ENCODE measurements at regions not wholly inside any gene's neighbourhood (a gene's known extent, or its start where the extent isn't known, plus 50 kb on each side); places are given as distances from the start of the nearest gene placed in this dataset.
"Not testable (repeated sequence)": the region's sequence is repeated elsewhere in the genome, so short reads cannot be mapped to it uniquely, and the experiment has no call there.

DNA sequence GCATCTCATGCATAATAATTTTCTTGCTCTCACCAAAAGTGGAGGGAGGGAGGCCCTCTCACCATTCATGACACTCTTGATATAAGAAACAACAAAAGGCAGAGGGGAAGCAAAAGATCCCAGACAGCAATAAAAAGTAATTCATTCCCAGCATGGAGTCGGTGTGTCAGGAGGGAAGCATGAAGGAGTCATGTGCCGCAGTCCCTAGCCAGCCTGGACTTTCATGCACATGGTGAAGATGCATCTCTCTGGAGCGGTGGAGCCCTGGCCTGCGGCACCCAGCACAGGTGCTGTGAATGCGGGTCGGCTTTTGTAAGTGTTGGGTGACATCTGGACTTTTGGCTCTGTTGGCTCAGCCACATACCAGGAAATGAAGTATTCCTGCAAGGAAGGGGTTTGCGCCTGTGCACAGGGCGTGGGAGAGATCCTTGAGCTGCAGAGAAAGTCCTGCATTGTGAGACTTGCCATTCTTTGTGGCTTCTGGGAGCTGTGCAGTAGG is 119.4 kb downstream of the COPS8 start:
- no peak for TF ChIP-seq JUND (IDR thresholded peaks at IDR 0.05; ENCODE audit: low read depth)
- DNase-seq (ENCODE audit: low read depth in 1 of 2, low spot score in 1 of 2) = no peak
- in situ Hi-C loops (cut with HindIII; ENCODE audit: low pct_unique_long_range_greater_than_20kb, low sequenced_read_pairs) = no loop called here

DNA sequence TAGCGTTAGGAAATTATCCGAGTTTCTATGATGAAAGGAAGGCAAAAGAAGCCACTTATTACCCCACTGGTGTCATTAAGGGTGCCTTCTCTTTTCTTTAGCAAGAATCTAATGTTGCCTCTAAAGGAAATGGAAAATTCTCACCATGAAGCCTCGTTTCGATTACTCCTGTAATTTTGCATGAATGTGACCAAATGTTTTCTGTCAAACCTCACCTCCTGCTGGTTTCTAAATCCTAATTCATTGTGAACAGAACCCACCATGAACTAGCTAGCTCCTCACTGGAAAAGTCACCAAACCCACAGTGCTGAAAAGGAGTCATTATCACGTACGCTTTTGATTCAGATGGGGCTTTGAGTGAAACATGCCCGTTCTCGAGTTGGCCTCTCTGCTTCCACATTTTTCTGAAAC is 119.9 kb downstream of the COPS8 start:
- no peak for TF ChIP-seq JUND (IDR thresholded peaks at IDR 0.05; ENCODE audit: low read depth)
- in situ Hi-C loops (cut with HindIII; ENCODE audit: low pct_unique_long_range_greater_than_20kb, low sequenced_read_pairs) = no loop called here
- DNase-seq (ENCODE audit: low read depth in 1 of 2, low spot score in 1 of 2) = no peak

GRCh38 chr2:237207646-237208045 is 122.0 kb downstream of the COPS8 start:
- no peak for TF ChIP-seq JUND (IDR thresholded peaks at IDR 0.05; ENCODE audit: low read depth)
- no peak for DNase-seq (ENCODE audit: low read depth in 1 of 2, low spot score in 1 of 2)
- in situ Hi-C loops (cut with HindIII; ENCODE audit: low pct_unique_long_range_greater_than_20kb, low sequenced_read_pairs) = no loop called here

DNA sequence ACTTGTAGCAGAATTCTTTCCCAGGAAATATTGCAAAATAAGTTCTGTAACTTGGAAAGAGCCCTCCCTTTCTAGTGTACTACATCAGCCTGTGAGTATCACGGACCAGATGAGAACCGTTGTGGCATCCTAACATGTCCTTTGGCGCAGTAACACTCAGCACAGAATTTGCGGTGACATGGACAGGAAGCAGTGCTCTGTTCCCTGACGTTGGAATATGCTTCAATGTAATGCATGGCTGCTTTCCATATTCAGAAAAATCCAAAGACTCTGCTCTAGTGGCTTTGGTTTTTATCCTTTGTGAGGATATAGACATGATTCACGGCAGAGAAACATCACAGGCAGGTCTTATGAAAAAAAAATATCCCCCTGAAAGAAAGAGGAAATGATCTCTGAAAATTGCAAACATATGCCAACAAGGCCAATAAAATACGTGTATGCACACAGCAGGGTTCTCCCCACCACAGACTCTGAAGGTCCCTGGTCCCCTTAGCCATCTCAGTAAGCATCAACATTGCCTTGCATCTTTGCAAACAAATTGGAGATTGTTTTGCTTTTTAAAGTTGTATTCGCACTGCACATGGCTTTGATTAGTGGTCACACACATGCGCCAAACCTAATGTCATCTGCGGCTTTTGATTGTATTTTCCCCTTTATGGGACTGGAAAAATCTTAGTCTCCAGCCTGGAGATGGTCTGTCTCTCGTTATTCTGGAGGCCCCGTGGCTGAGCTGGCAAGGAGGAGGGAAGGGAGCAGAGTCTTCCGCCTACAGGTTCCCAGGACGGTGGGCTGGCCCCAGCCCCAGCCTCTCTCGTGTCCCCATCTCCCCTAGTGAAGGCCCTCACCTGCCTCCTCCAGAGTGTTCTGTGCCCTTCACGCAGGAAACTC is 122.9 kb downstream of the COPS8 start:
- TF ChIP-seq JUND (IDR thresholded peaks at IDR 0.05; ENCODE audit: low read depth) = no peak
- no peak for DNase-seq (ENCODE audit: low read depth in 1 of 2, low spot score in 1 of 2)
- in situ Hi-C loops (cut with HindIII; ENCODE audit: low pct_unique_long_range_greater_than_20kb, low sequenced_read_pairs) = no loop called here

- no peak for TF ChIP-seq JUND (IDR thresholded peaks at IDR 0.05; ENCODE audit: low read depth)
- in situ Hi-C loops (cut with HindIII; ENCODE audit: low pct_unique_long_range_greater_than_20kb, low sequenced_read_pairs) = no loop called here
- DNase-seq (ENCODE audit: low read depth in 1 of 2, low spot score in 1 of 2) = no peak
Observed at GRCh38 chr2:237209885-237210284, 124.2 kb downstream of the COPS8 start.

GRCh38 chr2:237210297-237210696 is 124.6 kb downstream of the COPS8 start:
- no peak for TF ChIP-seq JUND (IDR thresholded peaks at IDR 0.05; ENCODE audit: low read depth)

GRCh38 chr2:237210763-237211162 is 125.1 kb downstream of the COPS8 start:
- in situ Hi-C loops (cut with HindIII; ENCODE audit: low pct_unique_long_range_greater_than_20kb, low sequenced_read_pairs) = no loop called here
- DNase-seq (ENCODE audit: low read depth in 1 of 2, low spot score in 1 of 2) = no peak

More at GRCh38 chr2:237210297-237210696, 124.6 kb downstream of the COPS8 start:
- no peak for DNase-seq (ENCODE audit: low read depth in 1 of 2, low spot score in 1 of 2)
- in situ Hi-C loops (cut with HindIII; ENCODE audit: low pct_unique_long_range_greater_than_20kb, low sequenced_read_pairs) = no loop called here

DNA sequence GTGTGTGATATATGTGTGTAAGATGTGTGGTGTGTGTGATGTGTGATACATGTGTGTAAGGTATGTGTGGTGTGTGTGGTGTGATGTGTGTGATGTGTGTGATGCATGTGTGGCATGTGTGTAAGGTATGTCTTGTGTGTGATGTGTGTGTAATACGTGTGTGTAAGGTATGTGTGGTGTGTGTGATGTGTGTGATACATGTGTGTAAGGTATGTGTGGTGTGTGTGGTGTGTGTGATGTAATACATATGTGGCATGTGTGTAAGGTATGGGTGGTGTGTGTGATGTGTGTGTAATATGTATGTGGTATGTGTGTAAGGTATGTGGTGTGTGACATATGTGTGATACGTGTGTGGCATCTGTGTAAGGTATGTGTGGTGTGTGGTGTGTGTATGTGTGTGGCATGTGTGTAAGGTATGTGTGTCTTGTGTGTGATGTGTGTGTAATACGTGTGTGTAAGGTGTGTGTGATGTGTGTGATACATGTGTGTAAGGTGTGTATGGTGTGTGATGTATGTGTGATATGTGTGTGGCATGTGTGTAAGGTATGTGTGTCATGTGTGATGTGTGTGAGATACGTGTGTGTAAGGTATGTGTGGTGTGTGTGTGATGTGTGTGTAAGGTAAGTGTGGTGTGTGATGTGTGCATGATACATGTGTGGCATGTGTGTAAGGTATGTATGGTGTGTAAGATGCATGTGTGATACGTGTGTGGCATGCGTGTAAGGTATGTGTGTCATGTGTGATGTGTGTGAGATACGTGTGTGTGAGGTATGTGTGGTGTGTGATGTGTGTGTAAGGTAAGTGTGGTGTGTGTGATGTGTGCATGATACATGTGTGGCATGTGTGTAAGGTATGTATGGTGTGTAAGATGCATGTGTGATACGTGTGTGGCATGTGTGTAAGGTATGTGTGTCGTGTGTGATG is 126.9 kb downstream of the COPS8 start:
- DNase-seq (ENCODE audit: low read depth in 1 of 2, low spot score in 1 of 2); in situ Hi-C loops (cut with HindIII; ENCODE audit: low pct_unique_long_range_greater_than_20kb, low sequenced_read_pairs): not testable (repeated sequence)

More at GRCh38 chr2:237210763-237211162, 125.1 kb downstream of the COPS8 start:
- no peak for TF ChIP-seq JUND (IDR thresholded peaks at IDR 0.05; ENCODE audit: low read depth)

DNA sequence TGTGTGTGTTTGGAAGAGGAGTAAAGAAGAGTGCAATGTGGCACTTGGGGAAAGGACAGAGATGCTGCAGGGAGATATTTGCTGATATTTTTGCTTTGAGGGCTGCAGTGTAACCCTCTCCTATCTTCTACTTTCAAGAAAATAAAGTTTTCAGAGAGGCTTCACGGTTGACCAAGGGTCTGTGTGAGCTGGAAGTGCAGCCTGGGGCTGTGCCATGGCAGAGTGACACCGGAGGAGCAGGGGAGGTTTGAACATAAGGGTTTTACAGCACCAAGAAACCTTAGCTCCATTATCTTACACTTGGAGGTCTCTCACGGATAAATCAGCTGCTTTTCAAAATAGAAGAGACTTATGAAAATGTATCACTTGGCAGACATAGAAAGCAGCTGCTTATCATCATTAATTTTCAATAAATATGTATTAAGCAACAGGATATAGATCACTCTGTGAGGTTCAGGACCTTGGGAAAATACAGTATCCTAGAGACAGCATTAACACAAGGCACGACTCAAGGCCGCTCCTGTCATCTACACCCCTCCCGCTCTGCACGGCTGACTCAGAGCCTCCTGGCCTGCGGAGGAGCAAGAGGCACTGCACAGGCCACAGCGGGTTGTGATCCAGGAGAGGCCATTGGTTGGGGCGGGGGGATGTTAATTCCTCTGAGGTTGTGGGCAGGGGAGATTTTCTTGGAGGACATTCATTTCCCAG is 127.8 kb downstream of the COPS8 start:
- TF ChIP-seq JUND (IDR thresholded peaks at IDR 0.05; ENCODE audit: low read depth) = no peak
- in situ Hi-C loops (cut with HindIII; ENCODE audit: low pct_unique_long_range_greater_than_20kb, low sequenced_read_pairs) = no loop called here
- DNase-seq (ENCODE audit: low read depth in 1 of 2, low spot score in 1 of 2) = no peak

- in situ Hi-C loops (cut with HindIII; ENCODE audit: low pct_unique_long_range_greater_than_20kb, low sequenced_read_pairs) = no loop called here
- no peak for DNase-seq (ENCODE audit: low read depth in 1 of 2, low spot score in 1 of 2)
- TF ChIP-seq JUND (IDR thresholded peaks at IDR 0.05; ENCODE audit: low read depth) = no peak
Observed at GRCh38 chr2:237214030-237214675, 128.5 kb downstream of the COPS8 start.

- TF ChIP-seq JUND (IDR thresholded peaks at IDR 0.05; ENCODE audit: low read depth) = no peak
- no peak for DNase-seq (ENCODE audit: low read depth in 1 of 2, low spot score in 1 of 2)
- in situ Hi-C loops (cut with HindIII; ENCODE audit: low pct_unique_long_range_greater_than_20kb, low sequenced_read_pairs) = no loop called here
Observed at GRCh38 chr2:237214963-237215362, 129.3 kb downstream of the COPS8 start.
